ENCODE measurements at regions not wholly inside any gene's neighbourhood (a gene's known extent, or its start where the extent isn't known, plus 50 kb on each side); places are given as distances from the start of the nearest gene placed in this dataset.

DNA sequence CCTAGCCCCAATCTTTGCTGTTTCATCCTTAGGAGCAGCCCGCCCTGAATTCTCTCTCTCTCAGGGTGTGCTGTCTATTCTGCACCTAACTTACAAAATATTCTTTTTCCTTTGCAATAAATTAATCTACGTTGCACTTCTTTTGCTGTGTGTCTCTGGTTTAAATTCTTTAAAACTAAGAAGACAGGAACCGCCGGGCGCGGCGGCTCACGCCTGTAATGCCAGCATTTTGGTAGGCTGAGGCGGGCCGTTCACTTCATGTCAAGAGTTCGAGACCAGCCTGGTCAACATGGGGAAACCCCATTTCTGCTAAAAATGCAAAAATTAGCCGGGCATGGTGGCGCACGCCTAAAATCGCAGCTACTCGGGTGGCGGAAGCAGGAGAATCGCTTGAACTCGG, 148.5 kb upstream of the PRSS16 start:
- no peaks in the 10 kb centered on the region for H3K36me3 ChIP-seq (ENCODE audit: control insufficient read depth, insufficient read depth, low read length)
- CTCF ChIA-PET = no interaction called here
- H3K9me1 ChIP-seq (ENCODE audit: insufficient read depth, low read length) = no peaks in the 10 kb centered on the region
- H3K18ac ChIP-seq (ENCODE audit: low read depth, low read length) = no peak overlapping the region
- WGBS, 2 experiments (ENCODE audit: extremely low coverage in 2 of 2, insufficient read length in 1 of 2) = 96% methylated on average over 9 of the region's 19 CpGs; no CpG with 5 or more reads in 1 of the 2 experiments
- no peak overlapping the region for H3K4ac ChIP-seq (ENCODE audit: low read depth, low read length)
- no peak overlapping the region for H2BK5ac ChIP-seq (ENCODE audit: low read depth, low read length, poor library complexity, severe bottlenecking)
- no peak overlapping the region for H4K91ac ChIP-seq (ENCODE audit: insufficient read depth, low read depth, low read length)
- no peak for TF ChIP-seq RAD21 (IDR thresholded peaks at IDR 0.05; ENCODE audit: low read length)
- TF ChIP-seq NFE2L2 (IDR thresholded peaks at IDR 0.05; ENCODE audit: low read depth, low read length) = no peak
- no peak for TF ChIP-seq CTCF (conservative IDR thresholded peaks at IDR 0.05; ENCODE audit: low read depth, low read length)
- TF ChIP-seq, protein P1, sequence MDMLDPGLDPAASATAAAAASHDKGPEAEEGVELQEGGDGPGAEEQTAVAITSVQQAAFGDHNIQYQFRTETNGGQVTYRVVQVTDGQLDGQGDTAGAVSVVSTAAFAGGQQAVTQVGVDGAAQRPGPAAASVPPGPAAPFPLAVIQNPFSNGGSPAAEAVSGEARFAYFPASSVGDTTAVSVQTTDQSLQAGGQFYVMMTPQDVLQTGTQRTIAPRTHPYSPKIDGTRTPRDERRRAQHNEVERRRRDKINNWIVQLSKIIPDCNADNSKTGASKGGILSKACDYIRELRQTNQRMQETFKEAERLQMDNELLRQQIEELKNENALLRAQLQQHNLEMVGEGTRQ (IDR thresholded peaks at IDR 0.05; ENCODE audit: low read depth, low read length) = no peak
- no peak for TF ChIP-seq MAFK (IDR thresholded peaks at IDR 0.05; ENCODE audit: low read depth, low read length)
- TF ChIP-seq CEBPB (IDR thresholded peaks at IDR 0.05; ENCODE audit: low read depth, low read length) = no peak
- no peak for TF ChIP-seq FOS (IDR thresholded peaks at IDR 0.05; ENCODE audit: low read depth, low read length)
- no peak for TF ChIP-seq MAZ (IDR thresholded peaks at IDR 0.05; ENCODE audit: borderline replicate concordance, low read depth, low read length)
- TF ChIP-seq CHD1 (IDR thresholded peaks at IDR 0.05; ENCODE audit: low read depth, low read length) = no peak
- no peak for TF ChIP-seq POLR2A (IDR thresholded peaks at IDR 0.05; ENCODE audit: low read depth, low read length)
- no peak for TF ChIP-seq BHLHE40 (IDR thresholded peaks at IDR 0.05; ENCODE audit: low read depth, low read length)
- no peak for TF ChIP-seq SMC3 (IDR thresholded peaks at IDR 0.05; ENCODE audit: low read depth, low read length)
- TF ChIP-seq MXI1 (IDR thresholded peaks at IDR 0.05; ENCODE audit: borderline replicate concordance, low read depth, low read length) = no peak
- TF ChIP-seq RCOR1 (IDR thresholded peaks at IDR 0.05; ENCODE audit: insufficient replicate concordance, low read length) = no peak
- TF ChIP-seq, protein P2, sequence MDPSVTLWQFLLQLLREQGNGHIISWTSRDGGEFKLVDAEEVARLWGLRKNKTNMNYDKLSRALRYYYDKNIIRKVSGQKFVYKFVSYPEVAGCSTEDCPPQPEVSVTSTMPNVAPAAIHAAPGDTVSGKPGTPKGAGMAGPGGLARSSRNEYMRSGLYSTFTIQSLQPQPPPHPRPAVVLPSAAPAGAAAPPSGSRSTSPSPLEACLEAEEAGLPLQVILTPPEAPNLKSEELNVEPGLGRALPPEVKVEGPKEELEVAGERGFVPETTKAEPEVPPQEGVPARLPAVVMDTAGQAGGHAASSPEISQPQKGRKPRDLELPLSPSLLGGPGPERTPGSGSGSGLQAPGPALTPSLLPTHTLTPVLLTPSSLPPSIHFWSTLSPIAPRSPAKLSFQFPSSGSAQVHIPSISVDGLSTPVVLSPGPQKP (IDR thresholded peaks at IDR 0.05; ENCODE audit: borderline replicate concordance, low read depth, low read length) = no peak
- TF ChIP-seq RFX5 (IDR thresholded peaks at IDR 0.05; ENCODE audit: low read depth, low read length) = no peak
- no peaks in the 10 kb centered on the region for H4K20me1 ChIP-seq (ENCODE audit: insufficient read depth, low read length)
- ATAC-seq (ENCODE audit: low read depth) (no peak), DNase-seq (no peak)
- in situ Hi-C loops (cut with MboI; ENCODE audit: low sequenced_read_pairs) = no loop called here
- POLR2A ChIA-PET (ENCODE audit: unreplicated experiment) = no interaction called here
- no peak overlapping the region for H3K23ac ChIP-seq (ENCODE audit: low read depth, low read length)
- no peaks in the 10 kb centered on the region for H3K9me3 ChIP-seq (ENCODE audit: control insufficient read depth, insufficient read depth, low read length)
- H3K9ac ChIP-seq (ENCODE audit: low read depth, low read length) = no peak overlapping the region
- H3K27me3 ChIP-seq (ENCODE audit: control insufficient read depth, insufficient read depth, low read length) = no peaks in the 10 kb centered on the region
- H4K5ac ChIP-seq (ENCODE audit: low read depth, low read length) = no peak overlapping the region
- dilution Hi-C loops (cut with HindIII; ENCODE audit: low sequenced_read_pairs, unreplicated experiment) = no loop called here
- H2AK5ac ChIP-seq (ENCODE audit: low read depth, low read length) = no peak overlapping the region
- intact Hi-C loops (cut with micrococcal nuclease) = no loop called here
- H3K27ac ChIP-seq (ENCODE audit: insufficient read depth, low read length) = no peak overlapping the region
- no peak overlapping the region for H3K4me2 ChIP-seq (ENCODE audit: low read depth, low read length)
- no peak overlapping the region for H2BK15ac ChIP-seq (ENCODE audit: low read depth, low read length)
- H3K79me1 ChIP-seq (ENCODE audit: low read depth in 1 of 2, low read length in 2 of 2) = no peaks in the 10 kb centered on the region
- H2AK9ac ChIP-seq (replicated peaks; ENCODE audit: low read depth, low read length, poor library complexity) = no peak overlapping the region
- H4K8ac ChIP-seq (ENCODE audit: low read depth in 2 of 2, low read length in 2 of 2) = no peak overlapping the region
- H3K4me3 ChIP-seq (ENCODE audit: insufficient read depth, low read depth, low read length) = no peak overlapping the region
- H3K56ac ChIP-seq (ENCODE audit: extremely low read depth, insufficient read depth, low read length) = no peak overlapping the region
- no TSS peak for BruUV-seq (replicated peaks)
- H2BK20ac ChIP-seq (ENCODE audit: low read depth, low read length) = no peak overlapping the region
- H3K4me1 ChIP-seq (ENCODE audit: control insufficient read depth, insufficient read depth, low read length) = no peaks in the 10 kb centered on the region
- no peak overlapping the region for H3K14ac ChIP-seq (replicated peaks; ENCODE audit: low read depth, low read length)
- H2AFZ ChIP-seq (replicated peaks; ENCODE audit: low read length, poor library complexity) = no peak overlapping the region
- no peak overlapping the region for H2BK120ac ChIP-seq (ENCODE audit: low read depth, low read length)

Measured in IMR-90 (cell line).